Renal cortical epithelial cell (primary cell): ENCODE measurements at regions not wholly inside any gene's neighbourhood (a gene's known extent, or its start where the extent isn't known, plus 50 kb on each side); places are given as distances from the start of the nearest gene placed in this dataset.
A peak's percentile ranks its signal among the peaks of the same experiment; 100 is the strongest.

Experiments
- DNase-seq: peaks from one replicate; pipeline ENCODE4 v3.0.0-alpha.2; 2011; ENCODE audit warnings: low read depth

DNA sequence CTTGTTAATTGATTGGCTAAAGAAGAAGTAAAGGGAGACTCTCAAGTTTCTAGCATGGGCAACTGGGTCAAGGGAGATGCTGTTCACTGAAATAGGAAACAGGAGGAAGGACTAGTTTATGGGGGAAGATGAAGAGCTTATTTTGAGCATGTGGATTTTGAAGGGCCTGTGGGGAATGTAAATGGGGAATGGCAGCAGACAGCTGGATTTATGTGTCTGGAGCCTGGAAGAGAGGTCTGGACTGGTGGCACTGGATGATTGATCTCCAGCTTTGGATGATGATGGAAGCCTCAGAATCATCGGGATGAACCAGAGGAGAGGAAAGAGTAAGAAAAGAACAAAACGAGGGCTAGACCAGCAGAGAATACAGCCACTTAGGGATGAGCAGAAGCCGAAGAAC is 54.9 kb upstream of the ENAH start:
- no peak for DNase-seq

DNA sequence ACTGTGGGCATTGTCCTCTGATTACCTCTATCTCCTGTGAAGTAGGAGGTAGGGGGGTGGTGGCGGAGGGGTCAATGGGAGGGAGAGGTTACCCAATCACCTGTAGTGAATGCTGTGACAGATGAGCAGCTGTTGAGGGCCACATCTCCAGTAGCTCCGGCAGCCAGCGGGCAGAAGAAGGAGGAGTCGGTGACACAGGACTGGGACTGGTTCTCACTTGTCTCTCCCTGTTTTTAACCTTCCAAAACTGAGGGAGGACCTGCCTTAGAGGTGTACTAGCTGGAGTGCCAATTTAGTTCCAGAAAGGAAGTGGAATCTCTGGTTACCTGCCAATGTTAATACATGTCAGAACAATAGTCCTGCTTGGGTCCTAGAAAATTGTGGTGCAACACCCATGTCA is 56.2 kb upstream of the ENAH start:
- no peak for DNase-seq

DNA sequence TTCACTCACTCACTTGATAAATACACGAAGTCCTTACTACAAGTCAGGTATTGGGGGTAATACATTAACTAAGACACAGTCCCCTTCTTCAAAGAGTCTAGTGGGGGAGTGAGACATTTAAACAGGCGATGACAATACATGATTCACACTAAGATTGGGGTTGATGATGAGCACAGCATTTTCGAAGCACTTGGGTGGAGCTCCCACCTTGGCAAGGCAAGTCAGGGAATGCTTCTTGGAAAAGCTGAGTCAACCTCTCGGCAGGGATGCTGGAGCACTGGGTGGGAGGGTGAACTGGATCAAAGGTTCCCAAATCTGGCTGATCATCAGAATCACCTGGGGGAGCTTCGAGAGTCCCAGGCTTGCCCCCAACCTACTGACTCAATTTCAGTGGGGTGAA is 57.9 kb upstream of the ENAH start:
- peak; percentile 92 for DNase-seq

DNA sequence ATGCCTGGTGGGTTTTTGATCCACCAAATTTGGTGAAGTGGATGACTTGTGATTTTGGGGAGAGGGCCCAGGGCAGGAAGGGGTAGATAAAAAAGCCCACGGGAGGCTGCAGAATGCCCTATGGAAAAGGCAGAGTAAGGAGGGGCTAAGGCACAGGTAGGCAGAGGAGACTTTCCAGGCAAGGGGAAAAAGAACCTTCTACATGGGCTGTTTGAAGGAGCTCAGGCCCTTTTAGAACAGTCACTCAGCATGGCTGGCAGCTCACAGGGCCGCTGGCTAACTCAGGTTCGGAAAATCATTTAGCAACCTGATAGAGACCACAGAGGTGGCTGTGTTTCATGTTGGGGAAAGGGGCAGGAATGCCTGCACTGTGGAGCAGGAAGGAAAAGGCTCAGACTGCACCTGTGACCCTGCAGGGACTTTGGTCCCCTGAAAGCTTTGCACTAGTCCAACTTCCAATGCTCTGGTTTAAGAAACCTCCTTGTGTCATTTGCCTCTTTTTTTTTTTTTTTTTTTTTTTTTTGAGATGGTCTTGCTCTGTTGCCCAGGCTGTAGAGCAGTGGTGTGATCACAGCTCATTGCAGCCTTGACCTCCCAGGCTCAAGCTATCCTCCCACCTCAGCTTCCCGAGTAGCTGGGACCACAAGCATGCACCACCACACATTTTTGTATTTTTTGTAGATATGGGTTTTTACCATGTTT is 58.5 kb upstream of the ENAH start:
- peak; percentile 43 for DNase-seq

DNA sequence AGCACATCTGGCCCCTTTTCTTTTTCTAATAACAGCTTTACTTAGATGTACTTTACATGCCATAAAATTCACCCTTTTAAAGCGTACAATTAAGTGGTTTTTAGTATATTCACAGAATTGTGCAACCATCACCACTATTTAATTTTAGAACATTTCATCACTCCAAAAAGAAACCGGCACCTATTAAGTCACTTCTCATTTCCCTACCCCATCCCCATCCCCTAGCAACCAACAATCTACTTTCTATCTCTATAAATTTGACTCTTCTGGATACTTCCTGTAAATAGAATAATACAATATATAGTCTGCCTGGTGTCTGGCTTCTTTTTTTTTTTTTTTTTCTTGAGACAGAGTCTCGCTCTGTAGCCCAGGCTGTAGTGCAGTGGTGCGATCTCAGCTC is 59.5 kb upstream of the ENAH start:
- no peak for DNase-seq

DNA sequence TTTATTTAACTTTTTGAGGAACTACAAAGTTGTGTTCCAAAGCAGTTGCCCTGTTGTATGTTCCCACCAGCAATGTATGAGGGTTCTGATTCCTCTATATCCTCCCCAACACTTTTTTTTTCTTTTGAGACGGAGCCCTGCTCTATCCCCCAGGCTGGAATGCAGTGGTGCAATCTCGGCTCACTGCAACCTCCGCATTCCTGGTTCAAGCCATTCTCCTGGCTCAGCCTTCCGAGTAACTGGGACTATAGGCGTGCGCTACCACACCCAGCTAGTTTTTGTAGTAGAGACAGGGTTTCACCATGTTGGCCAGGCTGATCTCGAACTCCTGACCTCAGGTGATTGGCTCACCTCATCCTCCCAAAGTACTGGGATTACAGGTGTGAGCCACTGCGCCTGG is 60.4 kb upstream of the ENAH start:
- no peak for DNase-seq

DNA sequence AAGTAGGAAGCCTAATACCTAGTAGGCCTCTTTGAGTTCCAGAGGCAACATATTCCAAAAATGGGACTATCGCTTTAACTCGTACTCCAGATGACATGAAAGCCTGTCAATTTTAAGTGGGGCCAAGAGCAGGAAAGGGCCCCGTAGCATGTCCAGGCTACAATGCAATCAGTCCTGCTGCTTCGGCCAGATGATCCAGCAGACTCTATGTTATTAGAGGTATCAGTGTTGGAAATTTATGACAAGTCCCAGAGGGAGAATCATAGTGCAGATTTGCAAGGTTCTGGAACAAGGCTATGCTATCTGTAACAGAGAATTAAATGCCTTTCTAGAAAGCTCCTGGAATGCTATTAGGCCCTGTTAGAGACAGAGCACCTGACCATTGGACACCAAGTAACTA is 56.7 kb upstream of the SRP9 start:
- no peak for DNase-seq

DNA sequence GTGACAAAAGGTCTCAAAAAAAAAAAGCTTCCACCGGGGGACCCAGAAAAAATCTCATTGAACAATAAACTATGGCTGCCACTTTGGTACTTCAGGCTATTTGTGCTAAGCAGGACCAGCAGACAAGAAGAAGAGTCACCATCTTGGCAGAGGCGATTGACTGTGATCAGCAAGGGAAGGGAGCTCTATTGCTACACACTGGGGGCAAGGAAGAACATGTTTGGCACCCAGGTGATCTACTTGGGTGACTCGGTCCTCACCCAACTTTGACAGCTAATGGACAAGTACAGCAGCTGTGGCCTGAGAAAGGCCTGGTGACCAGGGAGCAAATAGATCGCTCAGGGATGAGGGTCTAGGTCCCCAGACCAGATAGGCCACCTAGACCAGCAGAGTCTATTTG is 53.4 kb upstream of the SRP9 start:
- DNase-seq: no peak
